CD4-positive, CD25-positive, alpha-beta regulatory T cell (primary cell): ENCODE measurements at regions not wholly inside any gene's neighbourhood (a gene's known extent, or its start where the extent isn't known, plus 50 kb on each side); places are given as distances from the start of the nearest gene placed in this dataset.

Source experiments
- ATAC-seq, 2 donors: fragments of 150-1000 bp; cut with Tn5 transposase; one replicate each; pipeline ENCODE4 v1.10.0; 2021; ENCODE audit warnings: low read depth in 2 of 2, moderate number of reproducible peaks in 2 of 2, moderate library complexity in 1 of 2
- DNase-seq, 3 donors: peaks; one replicate each; pipeline versions ENCODE4 v3.0.0 to v3.0.0-alpha.2; 2012 to 2022; ENCODE audit warnings: mixed read lengths in 1 of 3
- H3K27ac ChIP-seq: one replicate; pipeline ENCODE4 v1.7.0; 2013; ENCODE audit warnings: mild to moderate bottlenecking, low read length; ENCODE audit not compliant: insufficient read depth, poor library complexity, severe bottlenecking
- H3K27me3 ChIP-seq: one replicate; pipeline ENCODE4 v1.7.0; 2013; ENCODE audit warnings: low read length; ENCODE audit not compliant: control insufficient read depth, insufficient read depth
- H3K36me3 ChIP-seq: one replicate; pipeline ENCODE4 v1.7.0; 2013; ENCODE audit warnings: mild to moderate bottlenecking, low read length, moderate library complexity; ENCODE audit not compliant: control insufficient read depth, insufficient read depth
- H3K4me1 ChIP-seq: 2 replicates; pipeline ENCODE4 v1.7.0; 2013; ENCODE audit warnings: mild to moderate bottlenecking, low read length; ENCODE audit not compliant: insufficient read depth, control insufficient read depth, poor library complexity, severe bottlenecking
- H3K4me3 ChIP-seq: one replicate; pipeline ENCODE4 v1.7.0; 2013; ENCODE audit warnings: low read depth, mild to moderate bottlenecking, low read length, moderate library complexity
- H3K9me3 ChIP-seq, 2 experiments: 1 replicate in 1 of 2; 2 replicates in 1 of 2; pipeline ENCODE4 v1.7.0; 2013; ENCODE audit warnings: low read length in 2 of 2, mild to moderate bottlenecking in 1 of 2, moderate library complexity in 1 of 2; ENCODE audit not compliant: control insufficient read depth in 2 of 2
- H3K27ac Mint-ChIP-seq, 3 donors: one replicate each; pipeline ENCODE4 v1.8.0; 2020 to 2022; ENCODE audit warnings: mild to moderate bottlenecking in 3 of 3, mixed read lengths in 3 of 3, moderate library complexity in 2 of 3
- H3K27me3 Mint-ChIP-seq: one replicate; pipeline ENCODE4 v1.8.0; 2022; ENCODE audit warnings: mild to moderate bottlenecking, mixed read lengths
- H3K36me3 Mint-ChIP-seq: one replicate; pipeline ENCODE4 v1.8.0; 2020; ENCODE audit warnings: mixed read lengths
- H3K4me1 Mint-ChIP-seq, 4 donors: one replicate each; pipeline ENCODE4 v1.8.0; 2020 to 2022; ENCODE audit warnings: mixed read lengths in 4 of 4, mild to moderate bottlenecking in 1 of 4
- H3K4me3 Mint-ChIP-seq, 4 donors: one replicate each; pipeline ENCODE4 v1.8.0; 2020 to 2022; ENCODE audit warnings: mild to moderate bottlenecking in 4 of 4, mixed read lengths in 4 of 4, moderate library complexity in 3 of 4
- H3K9me3 Mint-ChIP-seq, 7 donors: one replicate each; pipeline ENCODE4 v1.8.0; 2020 to 2022; ENCODE audit warnings: mixed read lengths in 7 of 7, mild to moderate bottlenecking in 3 of 7, moderate library complexity in 2 of 7

GRCh38 chr1:199693724-199694123 is 333.8 kb upstream of the NR5A2 start:
- no peaks in the 10 kb centered on the region for H3K4me1 Mint-ChIP-seq
- Histone ChIP-seq H3K36me3 (no peaks in the 10 kb centered on the region), H3K9me3 (no peaks in the 10 kb centered on the region), H3K4me3 (no peak overlapping the region), H3K27ac (no peak overlapping the region), H3K27me3 (peaks cover 12% of the 10 kb centered on the region), H3K4me1 (no peaks in the 10 kb centered on the region)
- no peaks in the 10 kb centered on the region for H3K36me3 Mint-ChIP-seq
- ATAC-seq = no peak
- H3K27ac Mint-ChIP-seq = no peak overlapping the region
- no peaks in the 10 kb centered on the region for H3K9me3 Mint-ChIP-seq
- peaks cover 16% of the 10 kb centered on the region for H3K27me3 Mint-ChIP-seq
- no peak overlapping the region for H3K4me3 Mint-ChIP-seq
- no peak for DNase-seq

GRCh38 chr1:199696225-199696624 is 331.3 kb upstream of the NR5A2 start:
- H3K9me3 ChIP-seq = no peaks in the 10 kb centered on the region
- no peaks in the 10 kb centered on the region for H3K36me3 ChIP-seq
- no peak overlapping the region for H3K27ac ChIP-seq
- H3K4me1 ChIP-seq = no peaks in the 10 kb centered on the region
- H3K27me3 ChIP-seq = peaks cover 12% of the 10 kb centered on the region
- no peaks in the 10 kb centered on the region for H3K4me1 Mint-ChIP-seq
- H3K4me3 ChIP-seq = no peak overlapping the region
- no peak overlapping the region for H3K27ac Mint-ChIP-seq
- no peaks in the 10 kb centered on the region for H3K36me3 Mint-ChIP-seq
- H3K9me3 Mint-ChIP-seq = no peaks in the 10 kb centered on the region
- no peak overlapping the region for H3K4me3 Mint-ChIP-seq
- H3K27me3 Mint-ChIP-seq = peaks cover 15% of the 10 kb centered on the region
- ATAC-seq (no peak), DNase-seq (no peak)

GRCh38 chr1:199698222-199698621 is 329.3 kb upstream of the NR5A2 start:
- H3K36me3 ChIP-seq = no peaks in the 10 kb centered on the region
- Mint-ChIP-seq H3K27me3 (peaks cover 23% of the 10 kb centered on the region), H3K27ac (no peak overlapping the region), H3K4me1 (no peaks in the 10 kb centered on the region), H3K9me3 (no peaks in the 10 kb centered on the region), H3K36me3 (no peaks in the 10 kb centered on the region), H3K4me3 (no peak overlapping the region)
- H3K4me1 ChIP-seq = no peaks in the 10 kb centered on the region
- H3K4me3 ChIP-seq = no peak overlapping the region
- no peak overlapping the region for H3K27ac ChIP-seq
- peaks cover 4% of the 10 kb centered on the region for H3K27me3 ChIP-seq
- DNase-seq (no peak), ATAC-seq (no peak)
- H3K9me3 ChIP-seq = no peaks in the 10 kb centered on the region

- Mint-ChIP-seq H3K27me3 (peaks cover 23% of the 10 kb centered on the region), H3K27ac (no peak overlapping the region), H3K36me3 (no peaks in the 10 kb centered on the region), H3K9me3 (no peaks in the 10 kb centered on the region), H3K4me1 (no peaks in the 10 kb centered on the region), H3K4me3 (no peak overlapping the region)
- Histone ChIP-seq H3K9me3 (no peaks in the 10 kb centered on the region), H3K27me3 (peaks cover 4% of the 10 kb centered on the region), H3K4me1 (no peaks in the 10 kb centered on the region), H3K4me3 (no peak overlapping the region), H3K36me3 (no peaks in the 10 kb centered on the region), H3K27ac (no peak overlapping the region)
- DNase-seq (no peak), ATAC-seq (no peak)
Observed at GRCh38 chr1:199700551-199700950, 327.0 kb upstream of the NR5A2 start.

- Histone ChIP-seq H3K4me1 (no peaks in the 10 kb centered on the region), H3K36me3 (no peaks in the 10 kb centered on the region), H3K4me3 (no peak overlapping the region), H3K27me3 (peaks cover 4% of the 10 kb centered on the region), H3K9me3 (no peaks in the 10 kb centered on the region), H3K27ac (no peak overlapping the region)
- Mint-ChIP-seq H3K36me3 (no peaks in the 10 kb centered on the region), H3K27me3 (peaks cover 16% of the 10 kb centered on the region), H3K9me3 (peaks cover 0 to 2% (median 0%) of the 10 kb centered on the region in 7 donors), H3K27ac (no peak overlapping the region), H3K4me1 (no peaks in the 10 kb centered on the region), H3K4me3 (no peak overlapping the region)
- DNase-seq (no peak), ATAC-seq (no peak)
Observed at GRCh38 chr1:199701726-199702125, 325.8 kb upstream of the NR5A2 start.

GRCh38 chr1:199704231-199704630 is 323.3 kb upstream of the NR5A2 start:
- ATAC-seq = no peak
- H3K36me3 ChIP-seq = no peaks in the 10 kb centered on the region
- H3K27ac Mint-ChIP-seq = no peak overlapping the region
- no peak overlapping the region for H3K4me3 Mint-ChIP-seq
- H3K36me3 Mint-ChIP-seq = no peaks in the 10 kb centered on the region
- H3K27me3 ChIP-seq = no peaks in the 10 kb centered on the region
- H3K4me1 Mint-ChIP-seq = no peaks in the 10 kb centered on the region
- no peaks in the 10 kb centered on the region for H3K9me3 ChIP-seq
- H3K27ac ChIP-seq = no peak overlapping the region
- no peak for DNase-seq
- H3K4me1 ChIP-seq = no peaks in the 10 kb centered on the region
- peaks cover 0 to 2% (median 0%) of the 10 kb centered on the region in 7 donors for H3K9me3 Mint-ChIP-seq
- no peak overlapping the region for H3K4me3 ChIP-seq
- peaks cover 21% of the 10 kb centered on the region for H3K27me3 Mint-ChIP-seq

- DNase-seq (no peak), ATAC-seq (no peak)
- H3K4me3 ChIP-seq = no peak overlapping the region
- Mint-ChIP-seq H3K27me3 (peaks cover 19% of the 10 kb centered on the region), H3K9me3 (peaks cover 0 to 8% (median 2%) of the 10 kb centered on the region in 7 donors), H3K27ac (no peak overlapping the region), H3K4me1 (no peaks in the 10 kb centered on the region), H3K36me3 (no peaks in the 10 kb centered on the region), H3K4me3 (no peak overlapping the region)
- no peaks in the 10 kb centered on the region for H3K36me3 ChIP-seq
- H3K4me1 ChIP-seq = no peaks in the 10 kb centered on the region
- peaks cover 5 to 9% of the 10 kb centered on the region in 2 experiments for H3K9me3 ChIP-seq
- no peak overlapping the region for H3K27ac ChIP-seq
- H3K27me3 ChIP-seq = no peaks in the 10 kb centered on the region
Observed at GRCh38 chr1:199705825-199706224, 321.7 kb upstream of the NR5A2 start.

- Histone ChIP-seq H3K36me3 (no peaks in the 10 kb centered on the region), H3K27me3 (no peaks in the 10 kb centered on the region), H3K27ac (no peak overlapping the region), H3K4me1 (no peaks in the 10 kb centered on the region), H3K4me3 (no peak overlapping the region), H3K9me3 (peaks cover 9 to 15% of the 10 kb centered on the region in 2 experiments)
- DNase-seq (no peak), ATAC-seq (no peak)
- Mint-ChIP-seq H3K36me3 (no peaks in the 10 kb centered on the region), H3K4me3 (no peak overlapping the region), H3K27me3 (peaks cover 16% of the 10 kb centered on the region), H3K27ac (no peak overlapping the region), H3K4me1 (no peaks in the 10 kb centered on the region), H3K9me3 (peaks cover 0 to 20% (median 5%) of the 10 kb centered on the region in 7 donors)
Observed at GRCh38 chr1:199706826-199707606, 320.5 kb upstream of the NR5A2 start.
